RWPE1 (cell line): ENCODE measurements at regions not wholly inside any gene's neighbourhood (a gene's known extent, or its start where the extent isn't known, plus 50 kb on each side); places are given as distances from the start of the nearest gene placed in this dataset.

ENCODE experiments used
- CTCF ChIA-PET: fragments of 350-600 bp; sonication (Branson Sonifier 250); formaldehyde crosslinking; extraction: SDS; loops from one replicate; lab custom pipeline; 2021; lab: Yijun Ruan, JAX
- POLR2A ChIA-PET: fragments of 400-600 bp; formaldehyde crosslinking; extraction: SDS; loops from one replicate; lab custom pipeline; 2020; ENCODE audit warnings: antibody characterized with exemption; ENCODE audit not compliant: low non-redundant PET; lab: Yijun Ruan, JAX
- DNase-seq: peaks from one replicate; pipeline ENCODE4 v3.0.0; 2012; ENCODE audit warnings: low spot score
- H3K27ac ChIP-seq: fragments of 450-650 bp; 2 replicates; pipeline ENCODE4 v1.5.1; 2017
- CTCF ChIP-seq: fragments of 450-650 bp; conservative IDR thresholded peaks from 2 replicates; pipeline ENCODE4 v1.5.1; 2017; ENCODE audit warnings: low read depth, mild to moderate bottlenecking

- CTCF ChIA-PET, result no interaction called here
- no peak for DNase-seq
These were observed 894.9 kb downstream of the DIPK2A start for GRCh38 chr3:144866476-144866875.

GRCh38 chr3:144868506-144868905 lies 896.9 kb downstream of the DIPK2A start:
- no peak for DNase-seq
- ChIA-PET POLR2A (no interaction called here), CTCF (no interaction called here)
- no peak for TF ChIP-seq CTCF
- no peak overlapping the region for H3K27ac ChIP-seq

More at GRCh38 chr3:144866476-144866875, 894.9 kb downstream of the DIPK2A start:
- TF ChIP-seq CTCF, result no peak
- H3K27ac ChIP-seq, result no peak overlapping the region
- POLR2A ChIA-PET, result no interaction called here

- ChIA-PET POLR2A (no interaction called here), CTCF (no interaction called here)
These were observed 901.4 kb downstream of the DIPK2A start for GRCh38 chr3:144873066-144873465.

GRCh38 chr3:144875211-144875610 lies 903.6 kb downstream of the DIPK2A start:
- ChIA-PET POLR2A (no interaction called here), CTCF (no interaction called here)
- DNase-seq, result no peak
- TF ChIP-seq CTCF, result no peak
- H3K27ac ChIP-seq, result no peak overlapping the region

More at GRCh38 chr3:144873066-144873465, 901.4 kb downstream of the DIPK2A start:
- no peak overlapping the region for H3K27ac ChIP-seq
- TF ChIP-seq CTCF, result no peak
- DNase-seq, result no peak

GRCh38 chr3:144877356-144877755 lies 905.7 kb downstream of the DIPK2A start:
- POLR2A ChIA-PET, result no interaction called here
- no peak for DNase-seq
- H3K27ac ChIP-seq, result no peak overlapping the region
- TF ChIP-seq CTCF, result no peak
- CTCF ChIA-PET, result no interaction called here

GRCh38 chr3:144879701-144880100 lies 908.1 kb downstream of the DIPK2A start:
- no peak for DNase-seq
- no peak for TF ChIP-seq CTCF
- POLR2A ChIA-PET, result no interaction called here
- CTCF ChIA-PET, result no interaction called here
- H3K27ac ChIP-seq, result no peak overlapping the region

- POLR2A ChIA-PET, result no interaction called here
- DNase-seq, result no peak
- no peak for TF ChIP-seq CTCF
- CTCF ChIA-PET, result interaction anchor here (0.7 kb wide), 1 partner anchor 545 kb away, joined by 3 read pairs; no protein-coding TSS in a partner anchor
- no peak overlapping the region for H3K27ac ChIP-seq
These were observed 922.4 kb downstream of the DIPK2A start for GRCh38 chr3:144893980-144894379.
